ENCODE measurements at regions not wholly inside any gene's neighbourhood (a gene's known extent, or its start where the extent isn't known, plus 50 kb on each side); places are given as distances from the start of the nearest gene placed in this dataset.

- ATAC-seq: no peak
- Histone ChIP-seq H3K4me1 (no peaks in the 10 kb centered on the region), H3K9me3 (no peaks in the 10 kb centered on the region), H3K36me3 (no peaks in the 10 kb centered on the region), H3K4me3 (no peak overlapping the region), H3K27me3 (peaks cover 0 to 29% of the 10 kb centered on the region in 2 donors), H3K27ac (no peak overlapping the region)
- no peak for DNase-seq
- TF ChIP-seq, protein P1, sequence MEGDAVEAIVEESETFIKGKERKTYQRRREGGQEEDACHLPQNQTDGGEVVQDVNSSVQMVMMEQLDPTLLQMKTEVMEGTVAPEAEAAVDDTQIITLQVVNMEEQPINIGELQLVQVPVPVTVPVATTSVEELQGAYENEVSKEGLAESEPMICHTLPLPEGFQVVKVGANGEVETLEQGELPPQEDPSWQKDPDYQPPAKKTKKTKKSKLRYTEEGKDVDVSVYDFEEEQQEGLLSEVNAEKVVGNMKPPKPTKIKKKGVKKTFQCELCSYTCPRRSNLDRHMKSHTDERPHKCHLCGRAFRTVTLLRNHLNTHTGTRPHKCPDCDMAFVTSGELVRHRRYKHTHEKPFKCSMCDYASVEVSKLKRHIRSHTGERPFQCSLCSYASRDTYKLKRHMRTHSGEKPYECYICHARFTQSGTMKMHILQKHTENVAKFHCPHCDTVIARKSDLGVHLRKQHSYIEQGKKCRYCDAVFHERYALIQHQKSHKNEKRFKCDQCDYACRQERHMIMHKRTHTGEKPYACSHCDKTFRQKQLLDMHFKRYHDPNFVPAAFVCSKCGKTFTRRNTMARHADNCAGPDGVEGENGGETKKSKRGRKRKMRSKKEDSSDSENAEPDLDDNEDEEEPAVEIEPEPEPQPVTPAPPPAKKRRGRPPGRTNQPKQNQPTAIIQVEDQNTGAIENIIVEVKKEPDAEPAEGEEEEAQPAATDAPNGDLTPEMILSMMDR (IDR thresholded peaks at IDR 0.05): no peak
- intact Hi-C loops (cut with DNase I): no loop called here
Measured at GRCh38 chr19:30244533-30244932, 127.7 kb upstream of the ZNF536 start.

DNA sequence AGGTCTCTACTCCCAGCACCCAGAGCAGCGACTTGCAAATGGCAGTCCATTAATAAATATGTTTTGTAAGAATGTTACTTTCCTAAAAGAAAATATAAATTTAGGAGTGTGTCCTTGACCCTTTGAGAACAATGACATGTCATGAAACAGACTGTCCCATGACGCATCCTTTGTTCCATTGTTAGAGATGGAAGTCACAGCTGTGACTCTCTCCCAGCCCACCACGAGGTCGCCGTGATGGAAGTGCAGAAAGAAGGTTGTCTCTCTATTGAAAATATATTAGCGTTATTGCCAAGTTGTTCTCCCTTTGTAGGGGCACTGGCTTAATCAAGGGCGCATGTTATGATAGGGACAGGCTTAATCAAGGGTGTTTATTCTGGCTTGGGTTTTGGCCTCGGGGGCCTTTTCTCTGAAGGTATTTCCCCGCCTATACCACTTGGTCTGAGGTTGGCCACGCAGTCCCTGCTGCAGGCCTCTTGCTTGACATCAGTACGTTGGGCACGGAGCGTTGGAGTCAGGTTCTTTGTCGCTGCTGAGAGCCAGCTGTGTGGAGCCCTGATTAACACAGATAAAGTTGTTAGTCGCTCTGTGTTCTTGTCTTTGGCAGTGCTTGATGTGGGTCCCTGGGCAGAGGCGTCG lies 126.7 kb upstream of the ZNF536 start:
- TF ChIP-seq, protein P1 (IDR thresholded peaks at IDR 0.05): no peak
- ATAC-seq (no peak), DNase-seq (no peak)
- Histone ChIP-seq H3K9me3 (no peaks in the 10 kb centered on the region), H3K27ac (no peak overlapping the region), H3K27me3 (peaks cover 0 to 30% of the 10 kb centered on the region in 2 donors), H3K4me1 (no peaks in the 10 kb centered on the region), H3K36me3 (no peaks in the 10 kb centered on the region), H3K4me3 (no peak overlapping the region)
- intact Hi-C loops (cut with DNase I): no loop called here

GRCh38 chr19:30249911-30250310 lies 122.3 kb upstream of the ZNF536 start:
- intact Hi-C loops (cut with DNase I): no loop called here
- TF ChIP-seq, protein P1 (IDR thresholded peaks at IDR 0.05): no peak
- Histone ChIP-seq H3K4me3 (no peak overlapping the region), H3K27ac (no peak overlapping the region), H3K9me3 (no peaks in the 10 kb centered on the region), H3K27me3 (peaks cover 0 to 73% of the 10 kb centered on the region in 2 donors), H3K4me1 (no peaks in the 10 kb centered on the region), H3K36me3 (no peaks in the 10 kb centered on the region)
- ATAC-seq (no peak), DNase-seq (no peak)

DNA sequence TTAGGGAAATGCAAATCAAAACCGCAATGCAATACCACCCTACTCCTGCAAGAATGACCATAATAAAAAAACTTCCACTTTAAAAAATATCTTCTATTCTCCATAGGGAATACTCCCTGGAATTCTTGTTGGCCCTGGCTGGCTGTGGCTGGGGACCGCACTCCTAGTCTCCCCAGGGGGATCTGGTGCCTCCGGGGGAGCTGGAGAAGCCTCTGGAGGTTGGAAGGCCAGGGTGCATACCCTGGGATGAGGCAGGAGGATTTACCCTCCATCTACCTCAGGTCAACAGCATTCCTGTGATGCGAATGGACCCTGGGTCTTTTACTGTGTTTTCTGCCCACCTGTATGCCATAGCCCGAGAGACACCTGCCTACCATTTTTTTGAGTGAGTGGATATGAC lies 120.0 kb upstream of the ZNF536 start:
- H3K27ac ChIP-seq: no peak overlapping the region
- ATAC-seq (no peak), DNase-seq (no peak)
- H3K27me3 ChIP-seq: peaks cover 0 to 84% of the 10 kb centered on the region in 2 donors
- no peaks in the 10 kb centered on the region for H3K9me3 ChIP-seq
- H3K4me3 ChIP-seq: no peak overlapping the region
- no peaks in the 10 kb centered on the region for H3K36me3 ChIP-seq
- H3K4me1 ChIP-seq: no peaks in the 10 kb centered on the region
- intact Hi-C loops (cut with DNase I): no loop called here
- TF ChIP-seq, protein P1 (IDR thresholded peaks at IDR 0.05): no peak

DNA sequence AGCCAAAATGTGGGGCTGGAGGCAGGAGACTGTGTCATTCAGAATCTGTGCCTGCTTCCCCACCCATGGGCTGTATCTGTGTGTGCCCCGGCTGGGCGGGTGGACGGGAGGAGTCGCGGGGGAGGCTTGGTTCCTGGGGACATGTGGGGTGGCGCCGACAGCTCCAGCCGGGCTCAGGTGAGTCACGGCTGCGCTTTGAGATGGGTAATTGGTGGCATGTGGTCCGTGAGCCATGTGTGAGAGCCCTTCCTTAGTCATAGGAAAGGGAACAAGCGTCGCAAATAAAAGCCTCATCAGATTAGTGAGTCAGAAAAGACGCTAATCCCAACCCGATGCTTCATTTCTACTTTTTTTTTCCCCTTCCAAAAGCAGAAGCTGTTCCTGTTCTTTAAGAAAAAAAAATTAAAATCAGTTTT lies 118.6 kb upstream of the ZNF536 start:
- no peak for ATAC-seq
- Histone ChIP-seq H3K36me3 (no peaks in the 10 kb centered on the region), H3K9me3 (no peaks in the 10 kb centered on the region), H3K4me1 (no peaks in the 10 kb centered on the region), H3K27ac (no peak overlapping the region), H3K4me3 (no peak overlapping the region), H3K27me3 (peaks cover 0 to 88% of the 10 kb centered on the region in 2 donors)
- no peak for DNase-seq
- TF ChIP-seq, protein P1 (IDR thresholded peaks at IDR 0.05): no peak
- intact Hi-C loops (cut with DNase I): no loop called here
